ENCODE measurements at regions not wholly inside any gene's neighbourhood (a gene's known extent, or its start where the extent isn't known, plus 50 kb on each side); places are given as distances from the start of the nearest gene placed in this dataset.

DNA sequence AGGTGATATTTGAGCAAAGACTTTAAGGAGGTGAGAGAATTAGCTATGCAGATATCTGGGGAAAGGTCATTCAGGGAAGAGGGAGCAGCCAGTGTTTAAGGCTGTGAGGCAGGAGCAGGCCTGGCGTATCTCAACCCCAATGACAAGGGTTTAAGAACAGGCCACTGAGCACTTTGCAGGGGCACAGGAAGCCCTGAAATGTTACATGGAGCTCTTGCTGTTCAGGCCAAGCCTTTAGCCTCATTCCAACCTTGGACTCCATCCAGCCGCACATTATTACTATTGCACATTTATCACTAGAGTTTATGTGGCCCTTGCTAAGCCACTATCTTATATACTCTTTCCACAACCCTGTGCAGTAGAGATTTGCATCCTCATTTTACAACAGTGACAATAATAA, 114.0 kb downstream of the EFNB1 start:
- TF ChIP-seq, protein P1, sequence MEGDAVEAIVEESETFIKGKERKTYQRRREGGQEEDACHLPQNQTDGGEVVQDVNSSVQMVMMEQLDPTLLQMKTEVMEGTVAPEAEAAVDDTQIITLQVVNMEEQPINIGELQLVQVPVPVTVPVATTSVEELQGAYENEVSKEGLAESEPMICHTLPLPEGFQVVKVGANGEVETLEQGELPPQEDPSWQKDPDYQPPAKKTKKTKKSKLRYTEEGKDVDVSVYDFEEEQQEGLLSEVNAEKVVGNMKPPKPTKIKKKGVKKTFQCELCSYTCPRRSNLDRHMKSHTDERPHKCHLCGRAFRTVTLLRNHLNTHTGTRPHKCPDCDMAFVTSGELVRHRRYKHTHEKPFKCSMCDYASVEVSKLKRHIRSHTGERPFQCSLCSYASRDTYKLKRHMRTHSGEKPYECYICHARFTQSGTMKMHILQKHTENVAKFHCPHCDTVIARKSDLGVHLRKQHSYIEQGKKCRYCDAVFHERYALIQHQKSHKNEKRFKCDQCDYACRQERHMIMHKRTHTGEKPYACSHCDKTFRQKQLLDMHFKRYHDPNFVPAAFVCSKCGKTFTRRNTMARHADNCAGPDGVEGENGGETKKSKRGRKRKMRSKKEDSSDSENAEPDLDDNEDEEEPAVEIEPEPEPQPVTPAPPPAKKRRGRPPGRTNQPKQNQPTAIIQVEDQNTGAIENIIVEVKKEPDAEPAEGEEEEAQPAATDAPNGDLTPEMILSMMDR (IDR thresholded peaks at IDR 0.05; ENCODE audit: insufficient read depth, low read length, poor library complexity, severe bottlenecking) = no peak
- H3K27me3 ChIP-seq (replicated peaks; ENCODE audit: control insufficient read depth, insufficient read depth, low read length) = 0 out of 2 replicates have a peak, but pooled peaks cover 2% of the 10 kb centered on the region
- no peak for DNase-seq (ENCODE audit: extremely low read depth, insufficient read length)

DNA sequence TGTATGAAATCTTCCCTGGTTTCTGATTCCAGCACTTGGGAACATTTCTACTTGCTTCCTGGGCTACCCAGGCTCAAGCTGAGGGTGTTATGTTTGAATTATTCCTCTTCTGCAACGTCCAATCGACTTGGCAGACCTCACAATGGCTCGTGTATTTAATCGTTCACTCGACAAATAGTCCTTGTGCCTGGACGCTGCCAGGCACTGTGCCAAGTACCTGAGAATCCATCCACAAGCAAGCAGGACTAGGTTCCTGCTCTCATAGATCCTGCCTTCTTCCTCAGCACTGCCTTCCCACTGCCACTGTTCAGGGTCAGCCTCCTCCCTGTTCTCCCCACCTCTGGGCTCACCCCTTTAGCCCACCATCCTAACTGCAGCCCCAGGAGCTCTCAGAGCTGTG, 113.3 kb downstream of the EFNB1 start:
- TF ChIP-seq, protein P1 (IDR thresholded peaks at IDR 0.05; ENCODE audit: insufficient read depth, low read length, poor library complexity, severe bottlenecking) = no peak
- Histone ChIP-seq H3K4me3 (replicated peaks; ENCODE audit: low read depth, low read length) (no peak overlapping the region), H3K36me3 (ENCODE audit: control insufficient read depth, insufficient read depth, low read length) (no peaks in the 10 kb centered on the region), H3K27me3 (replicated peaks; ENCODE audit: control insufficient read depth, insufficient read depth, low read length) (0 out of 2 replicates have a peak, but pooled peaks cover 2% of the 10 kb centered on the region)
- no peak for DNase-seq (ENCODE audit: extremely low read depth, insufficient read length)

More for the DNA sequence above, 114.0 kb downstream of the EFNB1 start:
- H3K4me3 ChIP-seq (replicated peaks; ENCODE audit: low read depth, low read length) = no peak overlapping the region
- H3K36me3 ChIP-seq (ENCODE audit: control insufficient read depth, insufficient read depth, low read length) = no peaks in the 10 kb centered on the region

DNA sequence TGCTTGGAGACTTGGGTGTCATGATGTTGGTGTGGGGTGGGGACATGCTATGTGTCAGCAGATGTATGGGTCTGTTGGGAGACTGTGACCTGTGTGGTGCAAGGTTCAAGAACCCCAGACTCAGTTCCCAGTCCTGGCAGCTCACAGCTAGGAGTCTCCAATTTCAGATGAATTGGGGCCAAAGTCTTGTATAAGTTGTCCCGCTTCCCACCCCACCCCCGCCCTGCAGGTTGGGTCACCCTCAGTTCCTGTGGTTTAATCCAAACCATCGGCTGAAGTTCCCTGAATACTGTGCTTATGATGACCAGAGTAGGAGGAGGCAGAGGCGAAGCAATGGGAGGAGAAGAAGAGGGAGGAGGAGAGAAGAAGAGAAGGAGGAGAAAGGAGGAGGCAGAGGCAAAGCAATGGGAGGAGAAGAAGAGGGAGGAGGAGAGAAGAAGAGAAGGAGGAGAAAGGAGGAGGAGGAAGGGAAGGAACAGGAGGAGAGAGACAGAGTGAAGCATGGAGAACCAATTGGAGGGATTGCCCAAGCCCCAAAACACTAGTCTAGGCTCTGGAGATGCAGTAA, 112.6 kb downstream of the EFNB1 start:
- TF ChIP-seq, protein P1 (IDR thresholded peaks at IDR 0.05; ENCODE audit: insufficient read depth, low read length, poor library complexity, severe bottlenecking) = no peak
- no peak for DNase-seq (ENCODE audit: extremely low read depth, insufficient read length)
- Histone ChIP-seq H3K36me3 (ENCODE audit: control insufficient read depth, insufficient read depth, low read length) (no peaks in the 10 kb centered on the region), H3K4me3 (replicated peaks; ENCODE audit: low read depth, low read length) (no peak overlapping the region), H3K27me3 (replicated peaks; ENCODE audit: control insufficient read depth, insufficient read depth, low read length) (0 out of 2 replicates have a peak, but pooled peaks cover 2% of the 10 kb centered on the region)

DNA sequence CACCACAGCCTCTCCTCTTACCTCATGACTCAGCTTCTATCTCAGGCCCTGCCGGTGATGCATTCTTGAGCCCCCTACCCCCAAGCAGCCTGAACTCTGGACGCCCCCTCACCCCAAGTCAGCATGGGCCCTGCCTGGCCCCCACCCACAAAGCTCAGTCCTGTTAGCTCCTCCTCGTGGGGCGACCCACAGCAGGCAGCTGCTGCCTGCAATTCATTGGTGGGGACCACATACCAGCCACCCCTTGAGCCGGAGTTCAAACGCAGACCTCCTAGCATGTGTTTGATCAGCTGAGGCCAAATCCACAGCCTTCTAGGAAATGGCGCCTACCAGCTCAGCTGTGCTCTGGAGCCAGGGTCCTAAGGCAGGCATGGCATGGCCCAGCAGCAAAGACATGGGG, 111.8 kb downstream of the EFNB1 start:
- no peaks in the 10 kb centered on the region for H3K36me3 ChIP-seq (ENCODE audit: control insufficient read depth, insufficient read depth, low read length)
- TF ChIP-seq, protein P1 (IDR thresholded peaks at IDR 0.05; ENCODE audit: insufficient read depth, low read length, poor library complexity, severe bottlenecking) = no peak
- H3K27me3 ChIP-seq (replicated peaks; ENCODE audit: control insufficient read depth, insufficient read depth, low read length) = peaks cover 2% of the 10 kb centered on the region; the same call in 1 of the 2 replicates
- no peak overlapping the region for H3K4me3 ChIP-seq (replicated peaks; ENCODE audit: low read depth, low read length)
- no peak for DNase-seq (ENCODE audit: extremely low read depth, insufficient read length)

DNA sequence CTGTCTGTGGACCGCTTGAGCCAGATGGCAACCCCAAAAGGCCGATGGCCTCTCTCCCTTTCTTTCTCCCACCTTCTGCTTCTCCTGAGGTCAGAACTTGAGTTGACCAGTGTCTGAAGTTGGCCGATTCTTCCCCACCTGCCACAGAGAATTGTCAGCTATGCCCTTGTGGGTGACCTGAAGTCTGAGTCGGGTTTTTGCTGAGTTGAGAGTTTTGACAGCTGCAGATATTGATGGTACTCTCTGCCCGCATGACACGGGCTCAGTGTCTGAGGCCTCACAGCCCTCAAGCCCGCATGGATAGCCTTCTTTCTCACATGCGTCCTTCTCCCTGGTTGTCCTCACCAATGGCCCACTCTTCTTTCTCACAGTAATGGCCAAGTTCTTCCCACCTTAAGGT, 111.0 kb downstream of the EFNB1 start:
- Histone ChIP-seq H3K27me3 (replicated peaks; ENCODE audit: control insufficient read depth, insufficient read depth, low read length) (peaks cover 2% of the 10 kb centered on the region; the same call in 1 of the 2 replicates), H3K4me3 (replicated peaks; ENCODE audit: low read depth, low read length) (no peak overlapping the region), H3K36me3 (ENCODE audit: control insufficient read depth, insufficient read depth, low read length) (no peaks in the 10 kb centered on the region)
- TF ChIP-seq, protein P1 (IDR thresholded peaks at IDR 0.05; ENCODE audit: insufficient read depth, low read length, poor library complexity, severe bottlenecking) = no peak
- no peak for DNase-seq (ENCODE audit: extremely low read depth, insufficient read length)

All from GM06990 (cell line).